ENCODE measurements at regions not wholly inside any gene's neighbourhood (a gene's known extent, or its start where the extent isn't known, plus 50 kb on each side); places are given as distances from the start of the nearest gene placed in this dataset.

- TF ChIP-seq CTCF (conservative IDR thresholded peaks at IDR 0.05): no peak
- TF ChIP-seq ZFX (IDR thresholded peaks at IDR 0.05): no peak
Measured at GRCh38 chr12:115172521-115172920, 488.5 kb upstream of the TBX3 start.

Measured in C4-2B (cell line).